ENCODE measurements at regions not wholly inside any gene's neighbourhood (a gene's known extent, or its start where the extent isn't known, plus 50 kb on each side); places are given as distances from the start of the nearest gene placed in this dataset.

DNA sequence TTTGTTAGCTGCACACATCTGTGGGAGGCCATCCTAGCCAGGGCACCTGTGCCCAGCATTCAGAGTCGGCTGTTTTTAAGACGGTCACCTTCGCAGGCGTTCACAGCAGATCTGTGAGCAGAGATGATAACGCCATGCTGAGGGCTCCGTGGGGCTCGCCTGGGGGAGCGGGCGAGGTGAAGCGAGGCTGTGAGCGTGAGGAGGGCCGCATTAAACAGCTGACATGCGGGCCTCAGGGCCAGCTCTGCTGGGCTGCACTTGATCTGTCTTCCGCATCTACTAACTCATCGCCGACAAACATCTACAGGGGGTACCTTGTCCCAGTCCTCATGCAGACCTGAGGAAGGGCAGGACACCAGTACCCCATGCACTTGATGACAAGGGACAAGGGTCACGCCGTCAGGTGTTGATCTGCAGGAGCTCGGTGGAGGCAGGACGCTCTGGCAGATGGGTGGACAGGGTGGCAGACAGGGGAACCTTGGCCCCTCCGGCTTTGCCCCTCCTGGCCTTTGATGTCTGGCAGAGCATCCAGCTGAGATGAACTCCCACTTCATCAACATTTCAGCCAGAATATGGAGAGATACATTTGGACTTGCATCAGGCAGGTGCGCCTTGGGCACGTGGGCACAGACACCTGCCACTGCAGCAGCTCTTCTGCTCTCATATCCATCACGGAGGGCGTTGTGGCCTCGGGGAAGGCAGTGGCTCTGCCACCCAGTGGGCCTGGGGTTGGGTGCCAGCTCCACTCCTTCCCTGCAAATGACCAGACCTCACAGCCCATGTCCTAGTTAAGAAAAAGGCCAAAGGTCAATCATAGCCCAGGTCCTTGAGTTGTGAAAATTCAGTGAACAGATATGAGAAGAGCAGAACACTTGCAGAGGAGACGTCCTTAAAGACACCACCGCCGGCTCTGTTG is 822.9 kb downstream of the BRD1 start:
- TF ChIP-seq, protein P1, sequence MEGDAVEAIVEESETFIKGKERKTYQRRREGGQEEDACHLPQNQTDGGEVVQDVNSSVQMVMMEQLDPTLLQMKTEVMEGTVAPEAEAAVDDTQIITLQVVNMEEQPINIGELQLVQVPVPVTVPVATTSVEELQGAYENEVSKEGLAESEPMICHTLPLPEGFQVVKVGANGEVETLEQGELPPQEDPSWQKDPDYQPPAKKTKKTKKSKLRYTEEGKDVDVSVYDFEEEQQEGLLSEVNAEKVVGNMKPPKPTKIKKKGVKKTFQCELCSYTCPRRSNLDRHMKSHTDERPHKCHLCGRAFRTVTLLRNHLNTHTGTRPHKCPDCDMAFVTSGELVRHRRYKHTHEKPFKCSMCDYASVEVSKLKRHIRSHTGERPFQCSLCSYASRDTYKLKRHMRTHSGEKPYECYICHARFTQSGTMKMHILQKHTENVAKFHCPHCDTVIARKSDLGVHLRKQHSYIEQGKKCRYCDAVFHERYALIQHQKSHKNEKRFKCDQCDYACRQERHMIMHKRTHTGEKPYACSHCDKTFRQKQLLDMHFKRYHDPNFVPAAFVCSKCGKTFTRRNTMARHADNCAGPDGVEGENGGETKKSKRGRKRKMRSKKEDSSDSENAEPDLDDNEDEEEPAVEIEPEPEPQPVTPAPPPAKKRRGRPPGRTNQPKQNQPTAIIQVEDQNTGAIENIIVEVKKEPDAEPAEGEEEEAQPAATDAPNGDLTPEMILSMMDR (conservative IDR thresholded peaks at IDR 0.05; ENCODE audit: low read length): no peak
- no peak for TF ChIP-seq EZH2phosphoT487 (IDR thresholded peaks at IDR 0.05; ENCODE audit: borderline replicate concordance)
